Spleen (tissue), 7 donors: ENCODE measurements at regions not wholly inside any gene's neighbourhood (a gene's known extent, or its start where the extent isn't known, plus 50 kb on each side); places are given as distances from the start of the nearest gene placed in this dataset.

Experiments
- POLR2A ChIP-seq, 3 donors: fragments of 450-650 bp; IDR thresholded peaks; one replicate each; pipeline ENCODE4 v1.5.1; 2017; ENCODE audit warnings: antibody characterized with exemption in 3 of 3, mild to moderate bottlenecking in 1 of 3
- POLR2AphosphoS5 ChIP-seq, 3 donors: sonication (generic); formaldehyde crosslinking; IDR thresholded peaks; one replicate each; pipeline ENCODE4 v1.5.1; 2017; ENCODE audit warnings: antibody characterized with exemption in 3 of 3
- TF ChIP-seq, protein P1 (sequence below), 11 experiments: fragments of 200-600 bp in 7 of 11; fragments of 450-650 bp in 4 of 11; sonication (generic) in 4 of 11; IDR thresholded peaks in 8 of 11; conservative IDR thresholded peaks in 3 of 11; 1 replicate in 7 of 11; 2 replicates in 4 of 11; pipeline versions ENCODE4 v1.4.0 to v1.8.0; 2016 to 2021; ENCODE audit warnings: antibody characterized with exemption in 11 of 11, inconsistent platforms in 4 of 11, mild to moderate bottlenecking in 1 of 11
- donor health status: DM: no; HTN: no; CAD: no; lungs with moderate emphysema.
- donor health status: DM: no; HTN: no; CAD: no.
- donor health status: DM: no; HTN: no; CAD: no.

DNA sequence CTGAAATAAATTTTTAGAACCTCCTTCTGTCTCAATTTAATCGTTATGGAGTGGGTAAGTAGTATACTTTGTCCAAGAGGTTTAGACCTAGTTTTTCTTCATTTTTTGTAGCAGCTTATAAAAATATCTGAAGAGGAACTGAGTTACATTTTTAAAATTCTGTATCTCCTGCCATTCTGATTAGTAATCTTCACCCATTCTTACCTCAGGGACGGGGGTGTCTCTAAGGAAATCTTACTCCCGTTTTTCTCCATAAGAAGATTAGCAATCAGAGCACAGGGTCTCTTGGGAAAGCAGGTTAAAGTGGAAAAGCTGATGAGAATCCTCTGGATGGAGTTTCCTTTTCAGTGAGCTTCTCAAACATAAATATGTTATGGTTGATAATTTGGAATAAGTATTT lies 259.3 kb upstream of the FAM83B start:
- TF ChIP-seq, protein P1, sequence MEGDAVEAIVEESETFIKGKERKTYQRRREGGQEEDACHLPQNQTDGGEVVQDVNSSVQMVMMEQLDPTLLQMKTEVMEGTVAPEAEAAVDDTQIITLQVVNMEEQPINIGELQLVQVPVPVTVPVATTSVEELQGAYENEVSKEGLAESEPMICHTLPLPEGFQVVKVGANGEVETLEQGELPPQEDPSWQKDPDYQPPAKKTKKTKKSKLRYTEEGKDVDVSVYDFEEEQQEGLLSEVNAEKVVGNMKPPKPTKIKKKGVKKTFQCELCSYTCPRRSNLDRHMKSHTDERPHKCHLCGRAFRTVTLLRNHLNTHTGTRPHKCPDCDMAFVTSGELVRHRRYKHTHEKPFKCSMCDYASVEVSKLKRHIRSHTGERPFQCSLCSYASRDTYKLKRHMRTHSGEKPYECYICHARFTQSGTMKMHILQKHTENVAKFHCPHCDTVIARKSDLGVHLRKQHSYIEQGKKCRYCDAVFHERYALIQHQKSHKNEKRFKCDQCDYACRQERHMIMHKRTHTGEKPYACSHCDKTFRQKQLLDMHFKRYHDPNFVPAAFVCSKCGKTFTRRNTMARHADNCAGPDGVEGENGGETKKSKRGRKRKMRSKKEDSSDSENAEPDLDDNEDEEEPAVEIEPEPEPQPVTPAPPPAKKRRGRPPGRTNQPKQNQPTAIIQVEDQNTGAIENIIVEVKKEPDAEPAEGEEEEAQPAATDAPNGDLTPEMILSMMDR (IDR thresholded peaks at IDR 0.05 in 8 of 11, conservative IDR thresholded peaks at IDR 0.05 in 3 of 11), result no peak
- TF ChIP-seq POLR2A (IDR thresholded peaks at IDR 0.05), result no peak
- no peak for TF ChIP-seq POLR2AphosphoS5 (IDR thresholded peaks at IDR 0.05)
